ENCODE measurements at regions not wholly inside any gene's neighbourhood (a gene's known extent, or its start where the extent isn't known, plus 50 kb on each side); places are given as distances from the start of the nearest gene placed in this dataset.
"Not testable (repeated sequence)": the region's sequence is repeated elsewhere in the genome, so short reads cannot be mapped to it uniquely, and the experiment has no call there.

- FAIRE-seq: no peak
- DNase-seq (ENCODE audit: low spot score in 2 of 2): no peak
These were observed 300.2 kb upstream of the VCX start for GRCh38 chrX:7542587-7543380.

- DNase-seq (ENCODE audit: low spot score in 2 of 2) (no peak), FAIRE-seq (no peak)
These were observed 320.1 kb upstream of the VCX start for GRCh38 chrX:7522860-7523259.

GRCh38 chrX:7515681-7516413 lies 327.1 kb upstream of the VCX start:
- no peak for DNase-seq (ENCODE audit: low spot score in 2 of 2)
- FAIRE-seq: no peak

GRCh38 chrX:7514871-7515599 lies 327.9 kb upstream of the VCX start:
- FAIRE-seq: no peak

GRCh38 chrX:7512845-7513244 lies 330.1 kb upstream of the VCX start:
- FAIRE-seq (no peak), DNase-seq (ENCODE audit: low spot score in 2 of 2) (no peak)

More at GRCh38 chrX:7514871-7515599, 327.9 kb upstream of the VCX start:
- DNase-seq (ENCODE audit: low spot score in 2 of 2): no peak

- FAIRE-seq (no peak), DNase-seq (ENCODE audit: low spot score in 2 of 2) (no peak)
These were observed 339.7 kb upstream of the VCX start for GRCh38 chrX:7503251-7503650.

- FAIRE-seq (no peak), DNase-seq (ENCODE audit: low spot score in 2 of 2) (no peak)
These were observed 342.6 kb upstream of the VCX start for GRCh38 chrX:7500386-7500785.

- DNase-seq (ENCODE audit: low spot score in 2 of 2) (no peak), FAIRE-seq (no peak)
These were observed 338.6 kb upstream of the PUDP start for GRCh38 chrX:7486505-7486904.

- FAIRE-seq (no peak), DNase-seq (ENCODE audit: low spot score in 2 of 2) (no peak)
These were observed 337.1 kb upstream of the PUDP start for GRCh38 chrX:7485061-7485460.

GRCh38 chrX:7480721-7481120 lies 332.8 kb upstream of the PUDP start:
- DNase-seq (ENCODE audit: low spot score in 2 of 2) (no peak), FAIRE-seq (no peak)

- DNase-seq (ENCODE audit: low spot score in 2 of 2): no peak
- FAIRE-seq: no peak
These were observed 314.2 kb upstream of the PUDP start for GRCh38 chrX:7462110-7462509.

- not testable (repeated sequence) for FAIRE-seq; DNase-seq (ENCODE audit: low spot score in 2 of 2)
These were observed 313.1 kb upstream of the PUDP start for GRCh38 chrX:7461051-7461450.

- FAIRE-seq (no peak), DNase-seq (ENCODE audit: low spot score in 2 of 2) (no peak)
These were observed 300.0 kb upstream of the PUDP start for GRCh38 chrX:7447801-7448499.

GRCh38 chrX:7446815-7447214 lies 298.9 kb upstream of the PUDP start:
- DNase-seq (ENCODE audit: low spot score in 2 of 2) (no peak), FAIRE-seq (no peak)

GRCh38 chrX:7444967-7445366 lies 297.0 kb upstream of the PUDP start:
- DNase-seq (ENCODE audit: low spot score in 2 of 2) (no peak), FAIRE-seq (no peak)

- DNase-seq (ENCODE audit: low spot score in 2 of 2) (no peak), FAIRE-seq (no peak)
These were observed 293.6 kb upstream of the PUDP start for GRCh38 chrX:7441586-7441985.

- DNase-seq (ENCODE audit: low spot score in 2 of 2) (no peak), FAIRE-seq (no peak)
These were observed 287.9 kb upstream of the PUDP start for GRCh38 chrX:7435822-7436221.

GRCh38 chrX:7432901-7433300 lies 284.9 kb upstream of the PUDP start:
- DNase-seq (ENCODE audit: low spot score in 2 of 2): no peak
- no peak for FAIRE-seq

- FAIRE-seq: no peak
- DNase-seq (ENCODE audit: low spot score in 2 of 2): no peak
These were observed 272.8 kb upstream of the PUDP start for GRCh38 chrX:7420717-7421116.

GRCh38 chrX:7414753-7415152 lies 266.8 kb upstream of the PUDP start:
- FAIRE-seq (no peak), DNase-seq (ENCODE audit: low spot score in 2 of 2) (no peak)

GRCh38 chrX:7412840-7413239 lies 264.9 kb upstream of the PUDP start:
- FAIRE-seq (no peak), DNase-seq (ENCODE audit: low spot score in 2 of 2) (no peak)

Measured in frontal cortex (tissue), 3 donors.